Tibial artery (tissue), 4 donors: ENCODE measurements at regions not wholly inside any gene's neighbourhood (a gene's known extent, or its start where the extent isn't known, plus 50 kb on each side); places are given as distances from the start of the nearest gene placed in this dataset.

Source experiments
- DNase-seq, 2 donors: peaks; one replicate each; pipeline ENCODE4 v3.0.0-alpha.2; 2019
- H3K27ac ChIP-seq, 2 donors: fragments of 200-600 bp; sonication (generic) in 1 of 2; 1 replicate in 1 of 2; 2 replicates in 1 of 2; pipeline ENCODE4 v1.5.1; 2018 to 2019; ENCODE audit warnings: mild to moderate bottlenecking in 1 of 2
- H3K27me3 ChIP-seq, 2 donors: fragments of 200-600 bp; sonication (generic) in 1 of 2; one replicate each; pipeline versions ENCODE4 v1.5.1 to v1.6.0; 2016 to 2019
- H3K36me3 ChIP-seq, 3 donors: fragments of 200-600 bp; sonication (generic) in 2 of 3; one replicate each; pipeline ENCODE4 v1.5.1; 2016 to 2019; ENCODE audit warnings: mild to moderate bottlenecking in 2 of 3
- H3K4me1 ChIP-seq, 4 donors: fragments of 200-600 bp; sonication (generic) in 2 of 4; 1 replicate in 3 of 4; 2 replicates in 1 of 4; pipeline ENCODE4 v1.5.1; 2016 to 2019
- H3K4me3 ChIP-seq, 2 donors: fragments of 200-600 bp; sonication (generic) in 1 of 2; 1 replicate in 1 of 2; 2 replicates in 1 of 2; pipeline ENCODE4 v1.5.1; 2018 to 2019; ENCODE audit warnings: mild to moderate bottlenecking in 2 of 2
- H3K9me3 ChIP-seq, 3 donors: fragments of 200-600 bp; sonication (generic) in 1 of 3; one replicate each; pipeline ENCODE4 v1.5.1; 2016 to 2019
- CTCF ChIP-seq, 2 experiments: fragments of 200-600 bp in 1 of 2; fragments of 450-650 bp in 1 of 2; IDR thresholded peaks; one replicate each; pipeline ENCODE4 v1.5.1; 2017 to 2019; ENCODE audit warnings: antibody characterized with exemption in 2 of 2, mild to moderate bottlenecking in 1 of 2, moderate library complexity in 1 of 2
- intact Hi-C: fragments of 100-400 bp; cut with DNase I; formaldehyde crosslinking; loops from one replicate; pipeline ENCODE4 v1.15.0; 2023; ENCODE audit warnings: low total_unique reads

- Histone ChIP-seq H3K4me3 (no peak overlapping the region), H3K27me3 (no peaks in the 10 kb centered on the region), H3K9me3 (peaks cover 0 to 9% (median 3%) of the 10 kb centered on the region in 3 donors), H3K4me1 (no peaks in the 10 kb centered on the region), H3K36me3 (no peaks in the 10 kb centered on the region), H3K27ac (no peak overlapping the region)
- no peak for DNase-seq
- intact Hi-C loops, result no loop called here
- TF ChIP-seq CTCF (IDR thresholded peaks at IDR 0.05), result no peak
Observed at GRCh38 chr12:42767998-42768397, 178.5 kb upstream of the PRICKLE1 start.

DNA sequence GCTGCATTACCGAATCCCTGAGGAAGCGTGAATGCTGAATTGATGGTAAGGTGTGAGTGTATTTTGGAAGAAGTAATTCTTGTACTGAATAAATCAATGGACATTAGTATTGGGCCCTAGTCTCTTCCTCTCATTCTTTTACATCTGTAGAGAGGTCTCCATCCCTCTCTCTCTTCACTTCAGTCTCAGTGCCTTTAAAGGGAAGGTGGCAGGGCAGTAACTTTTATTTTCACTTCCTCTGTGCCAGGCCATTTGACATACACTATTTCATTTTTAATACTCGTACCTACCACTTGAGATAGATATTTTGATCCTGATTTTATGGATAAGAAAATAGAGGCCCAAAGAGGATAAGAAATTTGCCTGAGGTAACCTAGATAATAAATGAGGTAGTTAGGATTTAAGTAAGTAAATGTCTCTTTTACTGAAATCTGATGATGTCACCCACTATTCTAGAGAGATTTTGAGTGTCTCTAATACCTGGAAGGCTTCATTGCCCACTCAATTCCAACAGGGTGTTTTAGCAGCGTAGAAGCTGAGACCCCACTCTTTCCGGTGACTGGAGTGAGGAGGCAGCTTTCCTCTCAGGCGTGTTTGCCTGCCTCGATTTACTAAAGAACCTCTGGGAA lies 177.9 kb upstream of the PRICKLE1 start:
- no peak overlapping the region for H3K4me3 ChIP-seq
- H3K36me3 ChIP-seq, result no peaks in the 10 kb centered on the region
- H3K9me3 ChIP-seq, result peaks cover 0 to 8% (median 3%) of the 10 kb centered on the region in 3 donors
- no peaks in the 10 kb centered on the region for H3K27me3 ChIP-seq
- no peak for TF ChIP-seq CTCF (IDR thresholded peaks at IDR 0.05)
- no peak overlapping the region for H3K27ac ChIP-seq
- intact Hi-C loops, result no loop called here
- no peak for DNase-seq
- no peaks in the 10 kb centered on the region for H3K4me1 ChIP-seq

- H3K36me3 ChIP-seq, result no peaks in the 10 kb centered on the region
- peaks cover 0 to 1% (median 0%) of the 10 kb centered on the region in 3 donors for H3K9me3 ChIP-seq
- H3K27ac ChIP-seq, result no peak overlapping the region
- TF ChIP-seq CTCF (IDR thresholded peaks at IDR 0.05), result no peak
- intact Hi-C loops, result no loop called here
- H3K4me3 ChIP-seq, result no peak overlapping the region
- H3K4me1 ChIP-seq, result no peaks in the 10 kb centered on the region
- DNase-seq, result no peak
- no peaks in the 10 kb centered on the region for H3K27me3 ChIP-seq
Observed at GRCh38 chr12:42766754-42767153, 177.2 kb upstream of the PRICKLE1 start.

- Histone ChIP-seq H3K4me1 (no peaks in the 10 kb centered on the region), H3K9me3 (no peaks in the 10 kb centered on the region), H3K27ac (no peak overlapping the region), H3K4me3 (no peak overlapping the region), H3K27me3 (no peaks in the 10 kb centered on the region), H3K36me3 (no peaks in the 10 kb centered on the region)
- no peak for TF ChIP-seq CTCF (IDR thresholded peaks at IDR 0.05)
- no peak for DNase-seq
- intact Hi-C loops, result no loop called here
Observed at GRCh38 chr12:42766026-42766425, 176.5 kb upstream of the PRICKLE1 start.

DNA sequence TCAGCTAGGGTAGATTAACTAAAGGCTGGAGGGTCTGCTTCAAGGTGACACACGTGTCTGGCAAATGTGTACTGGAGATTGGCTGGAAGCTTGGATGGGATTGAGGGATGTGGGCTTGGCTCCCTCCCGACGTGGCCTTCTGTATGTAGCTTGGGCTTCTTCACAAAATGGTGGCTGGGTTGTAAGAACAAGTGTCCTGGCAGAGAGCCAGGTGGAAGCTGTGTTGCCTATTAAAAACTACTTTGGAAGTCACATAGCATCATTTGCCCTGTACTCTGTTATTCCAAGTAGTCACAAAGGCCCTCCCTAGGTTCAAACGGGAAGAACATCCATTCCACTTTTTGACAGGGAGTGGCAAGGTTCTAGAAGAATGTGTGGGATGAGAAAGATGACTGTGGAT lies 174.1 kb upstream of the PRICKLE1 start:
- no peak overlapping the region for H3K4me3 ChIP-seq
- TF ChIP-seq CTCF (IDR thresholded peaks at IDR 0.05), result no peak
- H3K4me1 ChIP-seq, result peaks cover 0 to 12% (median 3%) of the 10 kb centered on the region in 4 donors
- intact Hi-C loops, result no loop called here
- no peaks in the 10 kb centered on the region for H3K9me3 ChIP-seq
- H3K36me3 ChIP-seq, result no peaks in the 10 kb centered on the region
- no peak overlapping the region for H3K27ac ChIP-seq
- no peak for DNase-seq
- H3K27me3 ChIP-seq, result no peaks in the 10 kb centered on the region
